ENCODE measurements at regions not wholly inside any gene's neighbourhood (a gene's known extent, or its start where the extent isn't known, plus 50 kb on each side); places are given as distances from the start of the nearest gene placed in this dataset.
"Not testable (repeated sequence)": the region's sequence is repeated elsewhere in the genome, so short reads cannot be mapped to it uniquely, and the experiment has no call there.

GRCh38 chr10:93127642-93128215 is 54.0 kb downstream of the CYP26A1 start:
- not testable (repeated sequence) for DNase-seq (ENCODE audit: low read depth); H3K4me3 ChIP-seq (ENCODE audit: low read length)

DNA sequence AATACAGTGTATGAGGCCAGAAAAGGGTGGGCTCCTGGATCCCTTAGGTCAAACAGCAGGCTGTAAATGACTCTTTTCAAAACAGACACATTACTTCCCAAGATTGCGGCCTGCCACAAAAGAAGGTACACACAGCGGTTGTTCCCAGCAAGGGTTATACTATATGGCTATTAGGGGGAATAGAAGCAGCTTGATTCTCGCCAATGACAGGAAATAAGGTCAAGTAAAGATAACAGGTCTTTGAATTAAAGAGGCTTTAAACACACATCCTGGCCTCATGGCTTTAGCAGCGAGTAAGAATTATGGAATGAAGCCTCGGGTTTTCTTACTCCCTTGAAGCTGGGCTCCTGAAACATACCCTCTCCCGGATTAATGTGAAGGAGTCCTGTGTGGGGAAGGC is 58.3 kb downstream of the CYP26A1 start:
- TF ChIP-seq, protein P1, sequence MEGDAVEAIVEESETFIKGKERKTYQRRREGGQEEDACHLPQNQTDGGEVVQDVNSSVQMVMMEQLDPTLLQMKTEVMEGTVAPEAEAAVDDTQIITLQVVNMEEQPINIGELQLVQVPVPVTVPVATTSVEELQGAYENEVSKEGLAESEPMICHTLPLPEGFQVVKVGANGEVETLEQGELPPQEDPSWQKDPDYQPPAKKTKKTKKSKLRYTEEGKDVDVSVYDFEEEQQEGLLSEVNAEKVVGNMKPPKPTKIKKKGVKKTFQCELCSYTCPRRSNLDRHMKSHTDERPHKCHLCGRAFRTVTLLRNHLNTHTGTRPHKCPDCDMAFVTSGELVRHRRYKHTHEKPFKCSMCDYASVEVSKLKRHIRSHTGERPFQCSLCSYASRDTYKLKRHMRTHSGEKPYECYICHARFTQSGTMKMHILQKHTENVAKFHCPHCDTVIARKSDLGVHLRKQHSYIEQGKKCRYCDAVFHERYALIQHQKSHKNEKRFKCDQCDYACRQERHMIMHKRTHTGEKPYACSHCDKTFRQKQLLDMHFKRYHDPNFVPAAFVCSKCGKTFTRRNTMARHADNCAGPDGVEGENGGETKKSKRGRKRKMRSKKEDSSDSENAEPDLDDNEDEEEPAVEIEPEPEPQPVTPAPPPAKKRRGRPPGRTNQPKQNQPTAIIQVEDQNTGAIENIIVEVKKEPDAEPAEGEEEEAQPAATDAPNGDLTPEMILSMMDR (conservative IDR thresholded peaks at IDR 0.05; ENCODE audit: low read length) = no peak
- no peak for DNase-seq (ENCODE audit: low read depth)

DNA sequence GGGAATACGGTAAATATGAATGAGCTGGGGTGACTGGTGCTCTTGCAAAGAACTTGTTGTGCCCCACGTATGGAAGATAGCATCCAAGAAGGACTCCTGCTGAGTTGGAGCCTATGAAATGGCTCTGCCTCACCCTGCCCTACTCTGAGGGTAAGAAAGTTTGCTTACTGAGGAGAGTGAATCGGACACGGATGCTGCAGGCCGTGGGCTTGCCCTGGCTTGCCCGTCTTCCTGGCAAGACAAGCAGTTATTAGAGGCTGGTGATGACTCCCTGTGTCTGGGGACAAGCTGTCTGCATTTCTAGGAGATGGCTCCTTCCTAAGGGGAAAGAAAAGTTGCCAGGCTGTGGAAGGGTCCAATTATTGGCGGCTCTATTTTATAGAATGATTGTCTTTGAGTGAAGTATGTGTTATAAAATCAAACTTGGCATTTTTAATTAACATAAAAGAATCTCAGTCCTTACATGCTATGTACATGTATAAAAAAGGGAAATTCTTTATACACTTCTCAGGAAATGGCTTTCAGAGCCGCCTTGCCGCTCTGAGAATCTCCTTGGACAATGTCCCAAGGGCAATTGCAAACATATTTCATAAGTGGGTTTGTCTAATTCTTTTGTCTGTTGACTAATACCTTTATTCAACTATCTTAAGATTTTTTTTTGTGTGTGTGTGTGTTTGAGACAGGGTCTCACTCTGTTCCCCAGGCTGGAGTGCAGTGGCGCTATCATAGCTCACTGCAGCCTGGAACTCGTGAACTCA is 64.6 kb downstream of the CYP26A1 start:
- TF ChIP-seq, protein P1 (conservative IDR thresholded peaks at IDR 0.05; ENCODE audit: low read length) = no peak
- H3K4me3 ChIP-seq (ENCODE audit: low read length) = no peak overlapping the region
- DNase-seq (ENCODE audit: low read depth) = peak; percentile 69

More for the DNA sequence above, 58.3 kb downstream of the CYP26A1 start:
- H3K4me3 ChIP-seq (ENCODE audit: low read length) = no peak overlapping the region

DNA sequence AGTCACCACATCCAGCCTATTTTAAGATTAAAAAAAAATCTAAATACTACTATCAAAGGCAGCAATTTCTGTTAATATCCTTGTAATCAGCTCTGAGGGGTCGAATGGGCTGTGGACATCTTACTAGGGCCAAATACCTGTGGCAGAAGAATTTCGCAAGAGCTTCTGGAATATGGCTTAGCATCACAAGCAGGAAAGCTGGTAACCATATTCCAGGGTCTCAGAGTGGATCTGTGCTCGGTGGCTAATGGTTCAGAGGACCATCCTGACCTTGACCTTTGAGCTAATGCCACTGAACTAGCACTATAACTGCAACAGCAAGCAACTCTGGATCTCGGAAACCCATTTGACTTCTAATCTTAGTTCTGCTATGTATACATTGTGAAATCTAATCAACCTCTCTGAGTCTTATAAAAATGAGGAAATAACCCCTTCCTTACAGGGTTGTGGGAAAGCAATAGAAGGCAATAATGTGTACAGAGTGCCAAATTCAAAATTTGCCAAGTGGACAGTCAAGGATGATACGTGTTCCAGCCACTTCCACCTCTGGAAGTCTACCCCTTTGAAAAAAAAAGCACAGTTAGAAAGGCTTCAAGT is 65.5 kb downstream of the CYP26A1 start:
- peak; percentile 21 for DNase-seq (ENCODE audit: low read depth)
- H3K4me3 ChIP-seq (ENCODE audit: low read length) = no peak overlapping the region
- TF ChIP-seq, protein P1 (conservative IDR thresholded peaks at IDR 0.05; ENCODE audit: low read length) = no peak

DNA sequence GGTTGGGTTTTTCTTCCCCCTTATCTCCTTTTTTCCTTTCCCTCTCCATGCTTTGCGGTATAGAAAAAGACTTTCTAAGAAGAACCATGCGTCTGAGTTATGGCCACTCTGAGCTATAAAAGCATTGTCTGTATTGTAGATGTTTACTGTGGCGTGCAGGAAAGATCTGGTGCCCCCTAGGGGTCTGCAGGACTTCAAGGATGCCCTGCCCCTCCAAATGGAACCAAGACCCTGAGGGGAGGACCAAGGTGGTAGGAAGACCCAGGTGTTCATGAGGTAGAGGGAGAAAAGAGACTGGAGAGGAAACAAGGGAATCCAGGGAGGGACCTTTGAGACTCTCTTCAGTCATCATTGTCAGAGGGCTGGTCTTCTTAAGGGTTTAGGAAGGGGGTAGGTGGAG is 68.8 kb downstream of the CYP26A1 start:
- TF ChIP-seq, protein P1 (conservative IDR thresholded peaks at IDR 0.05; ENCODE audit: low read length) = no peak

DNA sequence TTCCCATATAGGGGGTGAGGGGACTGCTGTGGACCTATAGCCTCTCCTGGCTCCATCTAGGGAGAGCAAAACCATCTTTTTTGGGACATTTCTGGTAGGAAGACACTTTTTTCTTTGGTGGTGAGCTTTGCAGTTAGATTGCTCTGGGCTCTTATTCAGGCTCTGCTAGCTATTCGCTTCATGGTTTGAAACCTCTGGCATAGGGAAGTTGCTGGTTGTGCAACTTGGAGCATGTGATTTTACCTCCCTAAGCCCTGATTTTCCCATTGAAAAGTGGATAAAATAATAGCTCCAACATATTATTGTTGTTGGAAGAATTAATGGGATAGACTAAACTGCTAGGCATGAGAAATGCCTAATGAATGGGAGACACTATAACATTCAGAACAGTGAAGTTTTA is 69.6 kb downstream of the CYP26A1 start:
- DNase-seq (ENCODE audit: low read depth) = no peak
- no peak overlapping the region for H3K4me3 ChIP-seq (ENCODE audit: low read length)
- TF ChIP-seq, protein P1 (conservative IDR thresholded peaks at IDR 0.05; ENCODE audit: low read length) = no peak

More for the DNA sequence above, 68.8 kb downstream of the CYP26A1 start:
- DNase-seq (ENCODE audit: low read depth) = no peak
- no peak overlapping the region for H3K4me3 ChIP-seq (ENCODE audit: low read length)

- TF ChIP-seq, protein P1 (conservative IDR thresholded peaks at IDR 0.05; ENCODE audit: low read length) = no peak
These were observed 72.6 kb downstream of the CYP26A1 start for GRCh38 chr10:93146336-93146735.

More at GRCh38 chr10:93146336-93146735, 72.6 kb downstream of the CYP26A1 start:
- DNase-seq (ENCODE audit: low read depth) = no peak
- H3K4me3 ChIP-seq (ENCODE audit: low read length) = no peak overlapping the region
